ENCODE measurements at regions not wholly inside any gene's neighbourhood (a gene's known extent, or its start where the extent isn't known, plus 50 kb on each side); places are given as distances from the start of the nearest gene placed in this dataset.

GRCh38 chr15:31216215-31216911 is 110.3 kb upstream of the KLF13 start:
- peak; percentile 59 for DNase-seq (ENCODE audit: low read depth)
- H3K4me3 ChIP-seq (ENCODE audit: control insufficient read depth, low read depth, low read length): peak overlapping the region; percentile 24
- TF ChIP-seq CTCF (conservative IDR thresholded peaks at IDR 0.05; ENCODE audit: control insufficient read depth, insufficient read depth, low read depth, low read length): no peak

GRCh38 chr15:31217067-31217466 is 109.6 kb upstream of the KLF13 start:
- DNase-seq (ENCODE audit: low read depth): no peak
- no peak for TF ChIP-seq CTCF (conservative IDR thresholded peaks at IDR 0.05; ENCODE audit: control insufficient read depth, insufficient read depth, low read depth, low read length)
- no peak overlapping the region for H3K4me3 ChIP-seq (ENCODE audit: control insufficient read depth, low read depth, low read length)

DNA sequence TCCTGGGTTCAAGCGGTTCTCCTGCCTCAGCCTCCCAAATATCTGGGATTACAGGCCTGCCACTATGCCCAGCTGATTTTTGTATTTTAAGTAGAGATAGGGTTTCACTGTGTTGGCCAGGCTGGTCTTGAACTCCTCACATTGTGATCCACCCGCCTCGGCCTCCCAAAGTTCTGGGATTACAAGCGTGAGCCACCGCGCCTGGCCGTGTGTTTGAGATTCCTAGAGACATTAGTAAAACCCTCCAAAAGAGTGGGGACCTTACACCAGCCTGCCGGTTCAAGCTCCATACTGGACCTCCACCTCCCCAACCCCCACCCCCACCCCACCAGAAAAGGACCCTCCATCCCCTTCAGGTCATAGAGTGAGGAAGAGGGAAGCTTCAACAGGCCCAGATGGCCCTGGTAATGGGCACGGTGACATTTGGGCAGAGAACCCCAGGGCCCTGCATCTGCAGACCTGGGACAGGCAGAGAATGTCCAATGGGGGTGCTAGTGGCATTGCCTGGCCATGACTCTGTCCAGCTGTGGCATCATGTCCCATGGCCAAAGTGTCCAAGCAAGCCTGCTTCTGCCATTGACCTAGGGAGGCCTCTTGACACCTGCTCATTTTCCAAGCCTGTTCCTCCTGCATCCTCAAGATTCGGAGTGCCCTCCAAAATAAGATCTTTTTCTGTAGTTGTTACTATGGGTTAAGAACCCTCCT is 108.9 kb upstream of the KLF13 start:
- TF ChIP-seq CTCF (conservative IDR thresholded peaks at IDR 0.05; ENCODE audit: control insufficient read depth, insufficient read depth, low read depth, low read length): no peak
- no peak overlapping the region for H3K4me3 ChIP-seq (ENCODE audit: control insufficient read depth, low read depth, low read length)
- DNase-seq (ENCODE audit: low read depth): no peak

DNA sequence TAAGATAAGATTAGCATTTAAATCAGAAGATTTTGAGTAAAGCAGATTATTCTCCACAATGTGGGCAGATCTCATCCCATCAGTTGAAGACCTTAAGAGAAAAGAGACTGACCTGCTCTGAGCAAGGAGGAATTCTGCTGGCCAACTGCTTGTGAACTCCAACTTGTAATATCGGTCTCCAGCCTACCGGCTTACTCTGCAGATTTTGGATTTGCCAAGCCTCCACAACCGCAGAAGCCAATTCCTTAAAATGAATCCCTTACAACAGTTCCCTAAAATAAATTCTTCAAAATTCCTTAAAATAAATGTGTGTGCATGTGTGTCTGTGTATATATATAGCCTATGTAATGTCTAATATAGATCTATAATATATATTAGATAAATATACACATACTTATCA is 107.4 kb upstream of the KLF13 start:
- no peak for TF ChIP-seq CTCF (conservative IDR thresholded peaks at IDR 0.05; ENCODE audit: control insufficient read depth, insufficient read depth, low read depth, low read length)
- no peak overlapping the region for H3K4me3 ChIP-seq (ENCODE audit: control insufficient read depth, low read depth, low read length)
- DNase-seq (ENCODE audit: low read depth): no peak

GRCh38 chr15:31221936-31222515 is 104.6 kb upstream of the KLF13 start:
- no peak overlapping the region for H3K4me3 ChIP-seq (ENCODE audit: control insufficient read depth, low read depth, low read length)
- no peak for DNase-seq (ENCODE audit: low read depth)
- TF ChIP-seq CTCF (conservative IDR thresholded peaks at IDR 0.05; ENCODE audit: control insufficient read depth, insufficient read depth, low read depth, low read length): no peak

GRCh38 chr15:31222773-31223341 is 103.8 kb upstream of the KLF13 start:
- no peak overlapping the region for H3K4me3 ChIP-seq (ENCODE audit: control insufficient read depth, low read depth, low read length)
- no peak for DNase-seq (ENCODE audit: low read depth)
- TF ChIP-seq CTCF (conservative IDR thresholded peaks at IDR 0.05; ENCODE audit: control insufficient read depth, insufficient read depth, low read depth, low read length): no peak

All from fibroblast of mammary gland (primary cell).